ENCODE measurements at regions not wholly inside any gene's neighbourhood (a gene's known extent, or its start where the extent isn't known, plus 50 kb on each side); places are given as distances from the start of the nearest gene placed in this dataset.

DNA sequence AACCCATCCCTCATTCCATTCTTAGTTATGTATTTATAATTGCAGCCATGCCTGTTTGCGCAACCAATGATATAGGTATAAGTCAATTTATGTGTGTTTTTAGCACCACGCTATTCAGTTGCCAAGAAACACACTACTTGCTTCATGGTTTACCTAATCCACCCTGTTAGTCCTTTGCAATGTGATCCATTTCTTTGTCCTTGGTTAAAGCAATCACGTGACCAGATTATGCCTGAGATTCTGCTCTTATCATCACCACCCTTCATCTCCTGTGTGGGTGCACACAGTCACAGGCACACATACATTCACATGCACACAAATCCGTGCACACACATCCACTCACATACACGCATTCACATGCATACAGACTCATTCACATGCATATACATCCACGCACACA, 52.3 kb upstream of the KCNA5 start:
- no peaks in the 10 kb centered on the region for H3F3A ChIP-seq (replicated peaks; ENCODE audit: low read depth)
- no peak overlapping the region for H3K4me3 Mint-ChIP-seq

More for the DNA sequence above, 52.3 kb upstream of the KCNA5 start:
- Histone ChIP-seq H4K20me1 (replicated peaks; ENCODE audit: insufficient read depth) (no peaks in the 10 kb centered on the region), H3K27ac (ENCODE audit: low read depth) (no peak overlapping the region), H3K79me2 (replicated peaks; ENCODE audit: insufficient read depth) (no peaks in the 10 kb centered on the region), H3K4me3 (no peak overlapping the region), H3K9me2 (ENCODE audit: insufficient read depth) (peaks cover 6% of the 10 kb centered on the region; the same call in 1 of the 2 replicates), H3K4me2 (no peak overlapping the region), H3K36me3 (ENCODE audit: insufficient read depth) (no peaks in the 10 kb centered on the region), H2AFZ (peak overlapping the region; percentile 35; the same call in 1 of the 2 replicates), H3K27me3 (ENCODE audit: insufficient read depth) (no peaks in the 10 kb centered on the region), H3K4me1 (ENCODE audit: insufficient read depth) (peaks cover 26% of the 10 kb centered on the region)
- H3K9me3 Mint-ChIP-seq = no peaks in the 10 kb centered on the region
- DNase-seq (ENCODE audit: low spot score) (no peak), ATAC-seq (no peak)
- H3K36me3 Mint-ChIP-seq (ENCODE audit: low read depth) = no peaks in the 10 kb centered on the region
- TF ChIP-seq, protein P1, sequence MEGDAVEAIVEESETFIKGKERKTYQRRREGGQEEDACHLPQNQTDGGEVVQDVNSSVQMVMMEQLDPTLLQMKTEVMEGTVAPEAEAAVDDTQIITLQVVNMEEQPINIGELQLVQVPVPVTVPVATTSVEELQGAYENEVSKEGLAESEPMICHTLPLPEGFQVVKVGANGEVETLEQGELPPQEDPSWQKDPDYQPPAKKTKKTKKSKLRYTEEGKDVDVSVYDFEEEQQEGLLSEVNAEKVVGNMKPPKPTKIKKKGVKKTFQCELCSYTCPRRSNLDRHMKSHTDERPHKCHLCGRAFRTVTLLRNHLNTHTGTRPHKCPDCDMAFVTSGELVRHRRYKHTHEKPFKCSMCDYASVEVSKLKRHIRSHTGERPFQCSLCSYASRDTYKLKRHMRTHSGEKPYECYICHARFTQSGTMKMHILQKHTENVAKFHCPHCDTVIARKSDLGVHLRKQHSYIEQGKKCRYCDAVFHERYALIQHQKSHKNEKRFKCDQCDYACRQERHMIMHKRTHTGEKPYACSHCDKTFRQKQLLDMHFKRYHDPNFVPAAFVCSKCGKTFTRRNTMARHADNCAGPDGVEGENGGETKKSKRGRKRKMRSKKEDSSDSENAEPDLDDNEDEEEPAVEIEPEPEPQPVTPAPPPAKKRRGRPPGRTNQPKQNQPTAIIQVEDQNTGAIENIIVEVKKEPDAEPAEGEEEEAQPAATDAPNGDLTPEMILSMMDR (conservative IDR thresholded peaks at IDR 0.05; ENCODE audit: low read depth in 2 of 2) = no peak
- TF ChIP-seq JUNB (IDR thresholded peaks at IDR 0.05; ENCODE audit: unreplicated experiment) (no peak), EZH2 (IDR thresholded peaks at IDR 0.05; ENCODE audit: low read depth, unreplicated experiment) (no peak), STAT1 (IDR thresholded peaks at IDR 0.05; ENCODE audit: unreplicated experiment) (no peak), EZH2phosphoT487 (IDR thresholded peaks at IDR 0.05; ENCODE audit: unreplicated experiment) (no peak), CREB1 (CRISPR knock-in tag; IDR thresholded peaks at IDR 0.05; ENCODE audit: low read depth) (no peak), ZNF114 (CRISPR knock-in tag; IDR thresholded peaks at IDR 0.05) (no peak), NANOG (IDR thresholded peaks at IDR 0.05; ENCODE audit: borderline replicate concordance) (no peak), ZNF331 (CRISPR knock-in tag; IDR thresholded peaks at IDR 0.05; ENCODE audit: low read depth) (no peak)
- TF ChIP-seq, protein P2, sequence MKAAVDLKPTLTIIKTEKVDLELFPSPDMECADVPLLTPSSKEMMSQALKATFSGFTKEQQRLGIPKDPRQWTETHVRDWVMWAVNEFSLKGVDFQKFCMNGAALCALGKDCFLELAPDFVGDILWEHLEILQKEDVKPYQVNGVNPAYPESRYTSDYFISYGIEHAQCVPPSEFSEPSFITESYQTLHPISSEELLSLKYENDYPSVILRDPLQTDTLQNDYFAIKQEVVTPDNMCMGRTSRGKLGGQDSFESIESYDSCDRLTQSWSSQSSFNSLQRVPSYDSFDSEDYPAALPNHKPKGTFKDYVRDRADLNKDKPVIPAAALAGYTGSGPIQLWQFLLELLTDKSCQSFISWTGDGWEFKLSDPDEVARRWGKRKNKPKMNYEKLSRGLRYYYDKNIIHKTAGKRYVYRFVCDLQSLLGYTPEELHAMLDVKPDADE (IDR thresholded peaks at IDR 0.05) = no peak
- TF ChIP-seq, protein P3, sequence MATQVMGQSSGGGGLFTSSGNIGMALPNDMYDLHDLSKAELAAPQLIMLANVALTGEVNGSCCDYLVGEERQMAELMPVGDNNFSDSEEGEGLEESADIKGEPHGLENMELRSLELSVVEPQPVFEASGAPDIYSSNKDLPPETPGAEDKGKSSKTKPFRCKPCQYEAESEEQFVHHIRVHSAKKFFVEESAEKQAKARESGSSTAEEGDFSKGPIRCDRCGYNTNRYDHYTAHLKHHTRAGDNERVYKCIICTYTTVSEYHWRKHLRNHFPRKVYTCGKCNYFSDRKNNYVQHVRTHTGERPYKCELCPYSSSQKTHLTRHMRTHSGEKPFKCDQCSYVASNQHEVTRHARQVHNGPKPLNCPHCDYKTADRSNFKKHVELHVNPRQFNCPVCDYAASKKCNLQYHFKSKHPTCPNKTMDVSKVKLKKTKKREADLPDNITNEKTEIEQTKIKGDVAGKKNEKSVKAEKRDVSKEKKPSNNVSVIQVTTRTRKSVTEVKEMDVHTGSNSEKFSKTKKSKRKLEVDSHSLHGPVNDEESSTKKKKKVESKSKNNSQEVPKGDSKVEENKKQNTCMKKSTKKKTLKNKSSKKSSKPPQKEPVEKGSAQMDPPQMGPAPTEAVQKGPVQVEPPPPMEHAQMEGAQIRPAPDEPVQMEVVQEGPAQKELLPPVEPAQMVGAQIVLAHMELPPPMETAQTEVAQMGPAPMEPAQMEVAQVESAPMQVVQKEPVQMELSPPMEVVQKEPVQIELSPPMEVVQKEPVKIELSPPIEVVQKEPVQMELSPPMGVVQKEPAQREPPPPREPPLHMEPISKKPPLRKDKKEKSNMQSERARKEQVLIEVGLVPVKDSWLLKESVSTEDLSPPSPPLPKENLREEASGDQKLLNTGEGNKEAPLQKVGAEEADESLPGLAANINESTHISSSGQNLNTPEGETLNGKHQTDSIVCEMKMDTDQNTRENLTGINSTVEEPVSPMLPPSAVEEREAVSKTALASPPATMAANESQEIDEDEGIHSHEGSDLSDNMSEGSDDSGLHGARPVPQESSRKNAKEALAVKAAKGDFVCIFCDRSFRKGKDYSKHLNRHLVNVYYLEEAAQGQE (IDR thresholded peaks at IDR 0.05; ENCODE audit: unreplicated experiment) = no peak
- H3K4me1 Mint-ChIP-seq = peaks cover 19% of the 10 kb centered on the region
- no peaks in the 10 kb centered on the region for H3K27me3 Mint-ChIP-seq (ENCODE audit: insufficient read depth, low read depth, poor library complexity)
- H3K27ac Mint-ChIP-seq = no peak overlapping the region

Data from GM23338 (cell line).